ENCODE measurements at regions not wholly inside any gene's neighbourhood (a gene's known extent, or its start where the extent isn't known, plus 50 kb on each side); places are given as distances from the start of the nearest gene placed in this dataset.

GRCh38 chr20:24764027-24764793, 184.9 kb upstream of the CST7 start:
- peak; percentile 38 for DNase-seq

GRCh38 chr20:24764794-24765202, 184.3 kb upstream of the CST7 start:
- peak; percentile 29 for DNase-seq

GRCh38 chr20:24765316-24766142, 183.5 kb upstream of the CST7 start:
- peak; percentile 12 for DNase-seq

- no peak for DNase-seq
These were observed 182.9 kb upstream of the CST7 start for GRCh38 chr20:24766143-24766527.

- peak; percentile 28 for DNase-seq
These were observed 182.0 kb upstream of the CST7 start for GRCh38 chr20:24766826-24767622.

- DNase-seq = peak; percentile 40
These were observed 181.4 kb upstream of the CST7 start for GRCh38 chr20:24767623-24768100.

- DNase-seq = peak; percentile 36
These were observed 180.8 kb upstream of the CST7 start for GRCh38 chr20:24768201-24768636.

GRCh38 chr20:24768713-24769601, 180.1 kb upstream of the CST7 start:
- peak; percentile 52 for DNase-seq

GRCh38 chr20:24769878-24770627, 179.0 kb upstream of the CST7 start:
- DNase-seq = peak; percentile 33

GRCh38 chr20:24770628-24771541, 178.2 kb upstream of the CST7 start:
- DNase-seq = peak; percentile 30

GRCh38 chr20:24771542-24772061, 177.5 kb upstream of the CST7 start:
- peak; percentile 42 for DNase-seq

GRCh38 chr20:24772667-24773066, 176.4 kb upstream of the CST7 start:
- peak; percentile 32 for DNase-seq

GRCh38 chr20:24773168-24773567, 175.9 kb upstream of the CST7 start:
- DNase-seq = peak; percentile 35

- DNase-seq = peak; percentile 32
These were observed 175.3 kb upstream of the CST7 start for GRCh38 chr20:24773751-24774201.

GRCh38 chr20:24775966-24776365, 173.1 kb upstream of the CST7 start:
- no peak for DNase-seq

GRCh38 chr20:24776755-24777271, 172.3 kb upstream of the CST7 start:
- DNase-seq = peak; percentile 16

GRCh38 chr20:24777746-24778145, 171.3 kb upstream of the CST7 start:
- DNase-seq = peak; percentile 13

GRCh38 chr20:24778585-24779031, 170.5 kb upstream of the CST7 start:
- DNase-seq = peak; percentile 49

GRCh38 chr20:24779131-24779530, 169.9 kb upstream of the CST7 start:
- DNase-seq = peak; percentile 57
